KBM-7 (cell line): ENCODE measurements at regions not wholly inside any gene's neighbourhood (a gene's known extent, or its start where the extent isn't known, plus 50 kb on each side); places are given as distances from the start of the nearest gene placed in this dataset.
"Not testable (repeated sequence)": the region's sequence is repeated elsewhere in the genome, so short reads cannot be mapped to it uniquely, and the experiment has no call there.

Experiments used
- DNase-seq: peaks from one replicate; pipeline ENCODE4 v3.0.0-alpha.2; 2015
- in situ Hi-C: fragments of 300-500 bp; cut with MboI; formaldehyde crosslinking; loops from 2 replicates; pipeline ENCODE4 v1.14.3; 2020; ENCODE audit warnings: low sequenced_read_pairs, low pct_unique_long_range_greater_than_20kb, mixed read lengths

- DNase-seq, result no peak
- in situ Hi-C loops, result no loop called here
Observed at GRCh38 chr10:83432261-83433045, 706.9 kb upstream of the GHITM start.

- DNase-seq, result no peak
- in situ Hi-C loops, result no loop called here
Observed at GRCh38 chr10:83433705-83434104, 705.6 kb upstream of the GHITM start.

- in situ Hi-C loops, result no loop called here
- DNase-seq, result no peak
Observed at GRCh38 chr10:83448013-83448412, 691.3 kb upstream of the GHITM start.

GRCh38 chr10:83458611-83459010 is 680.7 kb upstream of the GHITM start:
- in situ Hi-C loops, result no loop called here
- DNase-seq, result no peak

GRCh38 chr10:83459124-83459523 is 680.2 kb upstream of the GHITM start:
- no peak for DNase-seq
- in situ Hi-C loops, result no loop called here

- no peak for DNase-seq
- in situ Hi-C loops, result no loop called here
Observed at GRCh38 chr10:83469728-83470331, 669.5 kb upstream of the GHITM start.

GRCh38 chr10:83476211-83476610 is 663.1 kb upstream of the GHITM start:
- in situ Hi-C loops, result no loop called here
- no peak for DNase-seq

- DNase-seq, result no peak
- in situ Hi-C loops, result no loop called here
Observed at GRCh38 chr10:83489161-83489560, 650.1 kb upstream of the GHITM start.

- DNase-seq, result no peak
- in situ Hi-C loops, result no loop called here
Observed at GRCh38 chr10:83492004-83492403, 647.3 kb upstream of the GHITM start.

GRCh38 chr10:83512681-83513080 is 626.6 kb upstream of the GHITM start:
- no peak for DNase-seq
- in situ Hi-C loops, result no loop called here

GRCh38 chr10:83515001-83515400 is 624.3 kb upstream of the GHITM start:
- in situ Hi-C loops, result no loop called here
- DNase-seq, result no peak

GRCh38 chr10:83516788-83517187 is 622.5 kb upstream of the GHITM start:
- DNase-seq, result no peak
- in situ Hi-C loops, result no loop called here

- no peak for DNase-seq
- in situ Hi-C loops, result no loop called here
Observed at GRCh38 chr10:83517456-83517855, 621.9 kb upstream of the GHITM start.

GRCh38 chr10:83518779-83519178 is 620.5 kb upstream of the GHITM start:
- DNase-seq, result no peak
- in situ Hi-C loops, result no loop called here

- DNase-seq, in situ Hi-C loops: not testable (repeated sequence)
Observed at GRCh38 chr10:83520386-83520785, 618.9 kb upstream of the GHITM start.

GRCh38 chr10:83522456-83522855 is 616.9 kb upstream of the GHITM start:
- DNase-seq, result no peak
- in situ Hi-C loops, result no loop called here

- in situ Hi-C loops, result no loop called here
- DNase-seq, result no peak
Observed at GRCh38 chr10:83522881-83523386, 616.4 kb upstream of the GHITM start.

- DNase-seq, result no peak
- in situ Hi-C loops, result no loop called here
Observed at GRCh38 chr10:83527934-83528333, 611.4 kb upstream of the GHITM start.

- no peak for DNase-seq
- in situ Hi-C loops, result no loop called here
Observed at GRCh38 chr10:83533290-83533689, 606.0 kb upstream of the GHITM start.

GRCh38 chr10:83536426-83536825 is 602.9 kb upstream of the GHITM start:
- DNase-seq, result no peak
- in situ Hi-C loops, result no loop called here

GRCh38 chr10:83538047-83538446 is 601.3 kb upstream of the GHITM start:
- DNase-seq, result no peak
- in situ Hi-C loops, result no loop called here
